ENCODE measurements at regions not wholly inside any gene's neighbourhood (a gene's known extent, or its start where the extent isn't known, plus 50 kb on each side); places are given as distances from the start of the nearest gene placed in this dataset.
"Not testable (repeated sequence)": the region's sequence is repeated elsewhere in the genome, so short reads cannot be mapped to it uniquely, and the experiment has no call there.

DNA sequence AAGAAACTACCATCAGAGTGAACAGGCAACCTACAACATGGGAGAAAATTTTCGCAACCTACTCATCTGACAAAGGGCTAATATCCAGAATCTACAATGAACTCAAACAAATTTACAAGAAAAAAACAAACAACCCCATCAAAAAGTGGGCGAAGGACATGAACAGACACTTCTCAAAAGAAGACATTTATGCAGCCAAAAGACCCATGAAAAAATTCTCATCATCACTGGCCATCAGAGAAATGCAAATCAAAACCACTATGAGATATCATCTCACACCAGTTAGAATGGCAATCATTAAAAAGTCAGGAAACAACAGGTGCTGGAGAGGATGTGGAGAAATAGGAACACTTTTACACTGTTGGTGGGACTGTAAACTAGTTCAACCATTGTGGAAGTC lies 57.6 kb upstream of the BHLHE40 start:
- DNase-seq (ENCODE audit: low read depth); H3K36me3 ChIP-seq (ENCODE audit: control insufficient read depth, insufficient read depth, low read length, severe bottlenecking); H3K4me1 ChIP-seq (ENCODE audit: control insufficient read depth, insufficient read depth, low read length); H3K9ac ChIP-seq (ENCODE audit: low read length); H3K4me3 ChIP-seq (ENCODE audit: low read length); H3K9me3 ChIP-seq (ENCODE audit: control insufficient read depth, low read length); H3K27me3 ChIP-seq (replicated peaks; ENCODE audit: control insufficient read depth, insufficient read depth, low read length): not testable (repeated sequence)

DNA sequence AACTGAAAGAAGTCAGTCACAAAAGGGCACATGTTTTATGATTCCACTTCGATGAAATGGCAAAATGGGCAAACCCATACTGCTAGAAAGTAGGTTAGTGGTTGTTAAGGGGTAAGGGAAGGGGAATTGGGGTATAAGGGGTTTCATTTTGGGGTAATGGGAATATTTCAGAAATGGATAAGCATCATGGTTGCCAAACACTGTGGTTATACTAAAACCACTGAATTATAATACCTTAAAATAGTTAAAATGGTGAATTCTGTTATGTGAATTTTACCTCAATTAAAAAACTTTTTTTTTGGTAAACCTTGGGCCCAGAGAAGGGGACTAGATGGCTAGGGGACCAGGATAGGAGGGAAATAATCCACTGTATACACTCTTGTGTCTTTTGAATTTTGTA lies 52.3 kb upstream of the BHLHE40 start:
- DNase-seq (ENCODE audit: low read depth), result no peak
- no peaks in the 10 kb centered on the region for H3K9me3 ChIP-seq (ENCODE audit: control insufficient read depth, low read length)
- H3K4me3 ChIP-seq (ENCODE audit: low read length), result no peak overlapping the region
- H3K9ac ChIP-seq (ENCODE audit: low read length), result no peak overlapping the region
- H3K36me3 ChIP-seq (ENCODE audit: control insufficient read depth, insufficient read depth, low read length, severe bottlenecking), result no peaks in the 10 kb centered on the region
- H3K4me1 ChIP-seq (ENCODE audit: control insufficient read depth, insufficient read depth, low read length), result no peaks in the 10 kb centered on the region
- no peaks in the 10 kb centered on the region for H3K27me3 ChIP-seq (replicated peaks; ENCODE audit: control insufficient read depth, insufficient read depth, low read length)

DNA sequence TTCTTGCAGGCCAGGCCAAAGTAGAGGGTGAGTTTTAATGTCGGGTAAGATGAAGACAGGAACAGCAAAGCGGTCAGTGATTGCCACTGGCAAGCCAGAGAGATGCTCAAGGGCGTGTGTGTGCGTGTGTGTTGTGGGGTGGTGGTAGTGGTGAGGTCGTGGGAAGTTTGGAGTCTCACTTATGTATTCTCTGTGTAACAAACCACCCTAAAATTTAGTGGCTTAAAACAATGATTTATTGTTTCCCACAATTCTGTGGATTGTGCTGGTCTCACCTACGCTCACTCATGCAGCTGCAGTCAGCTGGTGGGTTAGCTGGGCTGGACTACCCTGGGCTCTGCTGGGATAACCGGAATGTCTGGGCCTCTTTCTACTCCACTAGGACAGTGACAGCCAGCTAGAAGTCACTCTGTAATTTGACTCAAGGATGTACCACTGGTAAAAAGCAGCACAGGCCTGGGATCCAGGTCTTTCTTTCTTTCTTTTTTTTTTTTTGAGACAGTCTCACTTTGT lies 50.9 kb upstream of the BHLHE40 start:
- no peaks in the 10 kb centered on the region for H3K4me1 ChIP-seq (ENCODE audit: control insufficient read depth, insufficient read depth, low read length)
- H3K36me3 ChIP-seq (ENCODE audit: control insufficient read depth, insufficient read depth, low read length, severe bottlenecking), result no peaks in the 10 kb centered on the region
- no peak for DNase-seq (ENCODE audit: low read depth)
- H3K27me3 ChIP-seq (replicated peaks; ENCODE audit: control insufficient read depth, insufficient read depth, low read length), result no peaks in the 10 kb centered on the region
- no peaks in the 10 kb centered on the region for H3K9me3 ChIP-seq (ENCODE audit: control insufficient read depth, low read length)
- no peak overlapping the region for H3K4me3 ChIP-seq (ENCODE audit: low read length)
- no peak overlapping the region for H3K9ac ChIP-seq (ENCODE audit: low read length)
